ENCODE measurements at regions not wholly inside any gene's neighbourhood (a gene's known extent, or its start where the extent isn't known, plus 50 kb on each side); places are given as distances from the start of the nearest gene placed in this dataset.

GRCh38 chr6:139536751-139537617 is 162.5 kb upstream of the CITED2 start:
- no peaks in the 10 kb centered on the region for H3F3A ChIP-seq (ENCODE audit: insufficient read depth, low read depth)
- H3K36me3 ChIP-seq (ENCODE audit: low read depth) = no peaks in the 10 kb centered on the region
- H3K79me2 ChIP-seq (ENCODE audit: low read depth) = no peaks in the 10 kb centered on the region
- H3K9me2 ChIP-seq (ENCODE audit: insufficient read depth) = no peaks in the 10 kb centered on the region
- H3K4me3 ChIP-seq = no peak overlapping the region
- DNase-seq = no peak
- H3K9me3 ChIP-seq (ENCODE audit: insufficient read depth, low read depth) = 0 out of 2 replicates have a peak, but pooled peaks cover 3% of the 10 kb centered on the region
- no peak overlapping the region for H3K4me2 ChIP-seq
- CTCF ChIA-PET = no interaction called here
- intact Hi-C loops (cut with micrococcal nuclease; ENCODE audit: unreplicated experiment) = no loop called here
- POLR2A ChIA-PET (ENCODE audit: unreplicated experiment) = no interaction called here
- no peak overlapping the region for H3K27ac ChIP-seq
- TF ChIP-seq EZH2 (IDR thresholded peaks at IDR 0.05; ENCODE audit: low read depth) (no peak), CTCF (conservative IDR thresholded peaks at IDR 0.05) (no peak)
- BruUV-seq (replicated peaks) = no TSS peak
- H2AFZ ChIP-seq = no peak overlapping the region
- no peaks in the 10 kb centered on the region for H3K27me3 ChIP-seq (ENCODE audit: insufficient read depth, low read depth)
- H4K20me1 ChIP-seq (ENCODE audit: insufficient read depth) = no peaks in the 10 kb centered on the region
- H3K4me1 ChIP-seq (replicated peaks; ENCODE audit: insufficient read depth) = peaks cover 17% of the 10 kb centered on the region

DNA sequence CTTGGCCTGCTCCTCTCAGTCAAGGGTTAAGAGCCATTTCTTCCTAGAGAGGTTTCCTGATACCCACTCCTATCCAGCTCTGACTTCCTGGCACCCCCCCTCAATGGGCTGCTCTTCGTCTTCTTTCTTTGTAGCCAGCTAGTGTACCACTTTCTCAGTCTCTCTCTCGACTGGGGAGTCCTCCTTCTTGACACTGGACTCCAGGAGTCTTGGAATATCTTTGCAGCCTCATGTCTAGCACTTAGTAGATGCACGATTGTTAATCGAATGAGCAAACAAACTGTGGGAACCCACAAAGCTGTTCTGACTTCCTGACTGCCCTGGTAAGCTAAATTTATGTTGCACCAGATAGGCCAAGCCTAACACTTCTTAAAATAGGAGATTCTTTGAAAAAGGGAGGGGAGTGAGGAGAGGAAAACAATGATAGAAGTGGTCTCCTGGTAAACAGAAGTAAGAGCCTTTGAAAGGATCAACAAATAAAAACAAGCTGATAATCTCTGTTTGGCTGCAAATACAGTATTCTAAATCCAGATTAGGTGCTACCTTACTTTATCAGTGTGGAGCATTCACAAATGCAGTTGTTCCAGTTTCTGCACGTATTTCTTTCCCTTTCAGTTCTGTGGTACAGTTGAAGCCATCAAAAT is 160.1 kb upstream of the CITED2 start:
- no peaks in the 10 kb centered on the region for H4K20me1 ChIP-seq (ENCODE audit: insufficient read depth)
- CTCF ChIA-PET = no interaction called here
- DNase-seq = no peak
- no peak overlapping the region for H3K4me2 ChIP-seq
- peaks cover 6% of the 10 kb centered on the region; the same call in 1 of the 2 replicates for H3K4me1 ChIP-seq (replicated peaks; ENCODE audit: insufficient read depth)
- POLR2A ChIA-PET (ENCODE audit: unreplicated experiment) = interaction anchor here (0.6 kb wide), 1 partner anchor 160 kb away, joined by 10 read pairs; the partner anchor contains the start of gene CITED2
- H3K27ac ChIP-seq = no peak overlapping the region
- no peak overlapping the region for H3K4me3 ChIP-seq
- H3K9me3 ChIP-seq (ENCODE audit: insufficient read depth, low read depth) = no peaks in the 10 kb centered on the region; the same call in 1 of the 2 replicates
- no peaks in the 10 kb centered on the region for H3K36me3 ChIP-seq (ENCODE audit: low read depth)
- no peak for TF ChIP-seq CTCF (conservative IDR thresholded peaks at IDR 0.05)
- TF ChIP-seq EZH2 (IDR thresholded peaks at IDR 0.05; ENCODE audit: low read depth) = no peak
- no peaks in the 10 kb centered on the region for H3K9me2 ChIP-seq (ENCODE audit: insufficient read depth)
- intact Hi-C loops (cut with micrococcal nuclease; ENCODE audit: unreplicated experiment) = loop anchor here (5.0 kb wide), 2 partner anchors 53 to 157 kb away; no protein-coding TSS in a partner anchor
- BruUV-seq (replicated peaks) = no TSS peak
- no peak overlapping the region for H2AFZ ChIP-seq
- H3F3A ChIP-seq (ENCODE audit: insufficient read depth, low read depth) = no peaks in the 10 kb centered on the region
- H3K27me3 ChIP-seq (ENCODE audit: insufficient read depth, low read depth) = no peaks in the 10 kb centered on the region
- H3K79me2 ChIP-seq (ENCODE audit: low read depth) = no peaks in the 10 kb centered on the region

- POLR2A ChIA-PET (ENCODE audit: unreplicated experiment) = interaction anchor here (0.6 kb wide), 1 partner anchor 159 kb away, joined by 10 read pairs; the partner anchor contains the start of gene CITED2
These were observed 159.4 kb upstream of the CITED2 start for GRCh38 chr6:139533573-139534471.

More at GRCh38 chr6:139533573-139534471, 159.4 kb upstream of the CITED2 start:
- CTCF ChIA-PET = no interaction called here
- H3F3A ChIP-seq (ENCODE audit: insufficient read depth, low read depth) = no peaks in the 10 kb centered on the region
- H4K20me1 ChIP-seq (ENCODE audit: insufficient read depth) = no peaks in the 10 kb centered on the region
- no peaks in the 10 kb centered on the region for H3K9me2 ChIP-seq (ENCODE audit: insufficient read depth)
- no peak overlapping the region for H2AFZ ChIP-seq
- no peak overlapping the region for H3K27ac ChIP-seq
- no peaks in the 10 kb centered on the region; the same call in 1 of the 2 replicates for H3K9me3 ChIP-seq (ENCODE audit: insufficient read depth, low read depth)
- intact Hi-C loops (cut with micrococcal nuclease; ENCODE audit: unreplicated experiment) = loop anchor here (5.0 kb wide), 2 partner anchors 53 to 157 kb away; no protein-coding TSS in a partner anchor
- no peaks in the 10 kb centered on the region for H3K27me3 ChIP-seq (ENCODE audit: insufficient read depth, low read depth)
- no peak for DNase-seq
- no TSS peak for BruUV-seq (replicated peaks)
- no peak overlapping the region for H3K4me2 ChIP-seq
- 0 out of 2 replicates have a peak, but pooled peaks cover 4% of the 10 kb centered on the region for H3K4me1 ChIP-seq (replicated peaks; ENCODE audit: insufficient read depth)
- H3K4me3 ChIP-seq = no peak overlapping the region
- no peaks in the 10 kb centered on the region for H3K79me2 ChIP-seq (ENCODE audit: low read depth)
- H3K36me3 ChIP-seq (ENCODE audit: low read depth) = no peaks in the 10 kb centered on the region
- TF ChIP-seq CTCF (conservative IDR thresholded peaks at IDR 0.05) (no peak), EZH2 (IDR thresholded peaks at IDR 0.05; ENCODE audit: low read depth) (no peak)

Measured in PC-9 (cell line).